Smooth muscle cell (in vitro differentiated cells): ENCODE measurements at regions not wholly inside any gene's neighbourhood (a gene's known extent, or its start where the extent isn't known, plus 50 kb on each side); places are given as distances from the start of the nearest gene placed in this dataset.

Experiments
- DNase-seq: peaks from one replicate; lab custom pipeline; 2025; ENCODE audit not compliant: unreplicated experiment; lab: John Stamatoyannopoulos, UW
- H2AFZ ChIP-seq: fragments of 200-600 bp; sonication (generic); 2 replicates; pipeline ENCODE4 v1.6.0; 2016; ENCODE audit warnings: antibody characterized with exemption, low read depth, mild to moderate bottlenecking
- H3F3A ChIP-seq: fragments of 200-600 bp; sonication (generic); 2 replicates; pipeline ENCODE4 v1.6.0; 2017; ENCODE audit warnings: antibody characterized with exemption, low read depth
- H3K27ac ChIP-seq: fragments of 200-600 bp; sonication (generic); 2 replicates; pipeline ENCODE4 v1.5.1; 2016; ENCODE audit warnings: low read depth, mild to moderate bottlenecking
- H3K27me3 ChIP-seq: fragments of 200-600 bp; sonication (generic); 2 replicates; pipeline ENCODE4 v1.6.1; 2016; ENCODE audit warnings: low read depth, mild to moderate bottlenecking
- H3K36me3 ChIP-seq: fragments of 200-600 bp; sonication (generic); 2 replicates; pipeline ENCODE4 v1.5.1; 2016; ENCODE audit warnings: low read depth
- H3K4me1 ChIP-seq: fragments of 200-600 bp; sonication (generic); 2 replicates; pipeline ENCODE4 v1.5.1; 2016; ENCODE audit warnings: low read depth
- H3K4me2 ChIP-seq: fragments of 200-600 bp; sonication (generic); 2 replicates; pipeline ENCODE4 v1.6.0; 2016; ENCODE audit warnings: mild to moderate bottlenecking
- H3K4me3 ChIP-seq: fragments of 200-600 bp; sonication (generic); 2 replicates; pipeline ENCODE4 v1.5.1; 2016; ENCODE audit warnings: mild to moderate bottlenecking
- H3K79me2 ChIP-seq: fragments of 200-600 bp; sonication (generic); 2 replicates; pipeline ENCODE4 v1.6.0; 2016; ENCODE audit warnings: low read depth, mild to moderate bottlenecking
- H3K9ac ChIP-seq: fragments of 200-600 bp; sonication (generic); 2 replicates; pipeline ENCODE4 v1.6.0; 2016; ENCODE audit warnings: low read depth
- H3K9me3 ChIP-seq: fragments of 200-600 bp; sonication (generic); replicated peaks from 2 replicates; pipeline ENCODE4 v1.5.1; 2016; ENCODE audit warnings: low read depth
- H4K20me1 ChIP-seq: fragments of 200-600 bp; sonication (generic); 2 replicates; pipeline ENCODE4 v1.6.0; 2016; ENCODE audit warnings: low read depth
- WGBS: methylation state at CpG from one replicate; pipeline ENCODE4 v1.1.7; 2016; ENCODE audit warnings: low lambda C conversion rate; 5-methylcytosine and 5-hydroxymethylcytosine counted together
- TF ChIP-seq, protein P1 (sequence below): fragments of 200-600 bp; sonication (generic); IDR thresholded peaks from 2 replicates; pipeline ENCODE4 v1.5.1; 2017; ENCODE audit warnings: borderline replicate concordance, mild to moderate bottlenecking, antibody characterized with exemption; ENCODE audit not compliant: insufficient read depth, poor library complexity, severe bottlenecking

DNA sequence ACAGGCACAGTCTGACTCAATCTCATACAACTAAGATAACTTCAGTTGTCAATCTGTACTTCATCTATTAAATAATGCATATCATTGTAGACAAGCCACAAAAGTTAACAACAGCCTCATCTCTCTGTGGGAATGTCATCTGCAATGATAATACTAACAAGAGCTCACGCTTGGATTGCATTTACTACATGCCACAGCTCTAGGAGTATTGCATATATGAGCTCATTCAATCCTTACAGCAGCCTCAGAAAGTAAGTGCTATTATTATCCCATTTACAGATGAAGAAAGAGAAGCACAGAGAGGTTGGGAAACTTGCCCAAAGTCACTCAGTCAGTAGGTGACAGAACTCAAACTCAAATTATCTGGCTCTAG, 105.7 kb upstream of the GUCA2B start:
- H2AFZ ChIP-seq = no peak overlapping the region
- H3K27ac ChIP-seq = no peak overlapping the region
- H3K9me3 ChIP-seq = no peaks in the 10 kb centered on the region
- no peaks in the 10 kb centered on the region for H3K4me1 ChIP-seq
- no peak overlapping the region for H3K4me3 ChIP-seq
- no peak overlapping the region for H3K9ac ChIP-seq
- no peak overlapping the region for H3K4me2 ChIP-seq
- H4K20me1 ChIP-seq = no peaks in the 10 kb centered on the region
- TF ChIP-seq, protein P1, sequence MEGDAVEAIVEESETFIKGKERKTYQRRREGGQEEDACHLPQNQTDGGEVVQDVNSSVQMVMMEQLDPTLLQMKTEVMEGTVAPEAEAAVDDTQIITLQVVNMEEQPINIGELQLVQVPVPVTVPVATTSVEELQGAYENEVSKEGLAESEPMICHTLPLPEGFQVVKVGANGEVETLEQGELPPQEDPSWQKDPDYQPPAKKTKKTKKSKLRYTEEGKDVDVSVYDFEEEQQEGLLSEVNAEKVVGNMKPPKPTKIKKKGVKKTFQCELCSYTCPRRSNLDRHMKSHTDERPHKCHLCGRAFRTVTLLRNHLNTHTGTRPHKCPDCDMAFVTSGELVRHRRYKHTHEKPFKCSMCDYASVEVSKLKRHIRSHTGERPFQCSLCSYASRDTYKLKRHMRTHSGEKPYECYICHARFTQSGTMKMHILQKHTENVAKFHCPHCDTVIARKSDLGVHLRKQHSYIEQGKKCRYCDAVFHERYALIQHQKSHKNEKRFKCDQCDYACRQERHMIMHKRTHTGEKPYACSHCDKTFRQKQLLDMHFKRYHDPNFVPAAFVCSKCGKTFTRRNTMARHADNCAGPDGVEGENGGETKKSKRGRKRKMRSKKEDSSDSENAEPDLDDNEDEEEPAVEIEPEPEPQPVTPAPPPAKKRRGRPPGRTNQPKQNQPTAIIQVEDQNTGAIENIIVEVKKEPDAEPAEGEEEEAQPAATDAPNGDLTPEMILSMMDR = no peak
- no peaks in the 10 kb centered on the region for H3F3A ChIP-seq
- peaks cover 31% of the 10 kb centered on the region for H3K27me3 ChIP-seq
- WGBS = 50% methylated on average over 1 of the region's 1 CpG
- H3K79me2 ChIP-seq = no peaks in the 10 kb centered on the region
- H3K36me3 ChIP-seq = no peaks in the 10 kb centered on the region
- no peak for DNase-seq

DNA sequence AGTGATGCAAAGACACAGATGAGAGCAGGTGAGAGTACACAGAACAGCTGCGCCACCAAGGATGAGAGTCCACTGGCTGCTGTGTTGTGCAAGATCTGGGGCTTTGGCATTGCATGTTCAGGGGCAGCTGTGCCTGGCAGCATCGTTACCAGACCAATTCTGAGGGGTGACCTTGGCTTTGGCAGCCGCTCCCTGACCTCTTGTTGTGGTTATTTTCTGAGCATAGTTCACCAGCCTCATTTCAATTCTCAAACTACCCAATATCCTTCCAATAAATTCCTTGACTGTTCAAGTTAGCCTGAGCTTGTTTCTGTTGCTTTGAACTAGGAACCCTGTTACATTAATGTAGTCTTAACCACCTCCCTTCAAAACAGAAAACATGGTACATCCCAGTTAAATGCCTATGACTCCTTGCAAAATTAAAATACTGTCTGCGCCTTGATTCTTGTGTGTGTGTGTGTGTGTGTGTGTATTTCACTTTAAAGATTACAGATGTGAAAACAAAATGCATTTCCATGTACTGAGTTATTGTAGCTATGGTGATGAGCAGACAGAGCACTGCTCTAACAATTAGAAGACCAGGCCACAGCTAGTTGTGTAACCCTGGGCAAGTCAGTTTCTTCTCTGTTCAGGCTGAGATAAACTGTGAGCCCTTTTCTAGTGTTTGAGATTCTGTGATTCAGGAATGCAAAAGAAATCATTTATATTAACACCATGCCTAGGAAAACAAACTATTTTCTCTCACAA, 106.3 kb upstream of the GUCA2B start:
- Histone ChIP-seq H3K27ac (no peak overlapping the region), H3K4me1 (no peaks in the 10 kb centered on the region), H3K27me3 (peaks cover 31% of the 10 kb centered on the region), H3K9ac (no peak overlapping the region), H3K4me3 (no peak overlapping the region), H3K4me2 (no peak overlapping the region), H3K79me2 (no peaks in the 10 kb centered on the region), H3K36me3 (no peaks in the 10 kb centered on the region), H3F3A (no peaks in the 10 kb centered on the region), H3K9me3 (no peaks in the 10 kb centered on the region), H4K20me1 (no peaks in the 10 kb centered on the region), H2AFZ (no peak overlapping the region)
- TF ChIP-seq, protein P1 = no peak
- WGBS = 86% methylated on average over 4 of the region's 4 CpGs
- no peak for DNase-seq

DNA sequence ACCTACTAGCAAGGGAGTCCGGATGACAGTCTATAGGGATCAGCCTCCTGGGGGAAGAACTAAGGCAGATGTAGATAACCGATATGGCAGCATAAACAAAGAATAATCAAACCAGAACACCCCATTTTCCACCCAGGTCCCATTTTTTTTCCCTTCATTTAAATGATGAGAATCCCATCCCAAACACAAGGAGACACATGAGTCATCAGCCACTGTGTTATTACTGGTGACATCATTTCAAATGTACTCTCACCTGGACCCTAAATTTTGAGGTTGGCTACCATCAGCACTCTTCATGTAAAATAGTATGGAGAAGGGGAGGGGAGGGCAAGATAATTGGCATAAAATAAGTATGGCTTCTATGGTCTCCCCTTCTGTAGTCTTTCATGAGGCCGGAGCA, 108.9 kb upstream of the GUCA2B start:
- Histone ChIP-seq H2AFZ (no peak overlapping the region), H3K27ac (no peak overlapping the region), H3K27me3 (peaks cover 14% of the 10 kb centered on the region), H3K9me3 (no peaks in the 10 kb centered on the region), H3K36me3 (no peaks in the 10 kb centered on the region), H3F3A (no peaks in the 10 kb centered on the region), H3K4me3 (no peak overlapping the region), H3K9ac (no peak overlapping the region), H4K20me1 (no peaks in the 10 kb centered on the region), H3K4me2 (no peak overlapping the region), H3K79me2 (no peaks in the 10 kb centered on the region), H3K4me1 (no peaks in the 10 kb centered on the region)
- DNase-seq = no peak
- TF ChIP-seq, protein P1 = no peak
- WGBS = 97% methylated on average over 3 of the region's 3 CpGs

DNA sequence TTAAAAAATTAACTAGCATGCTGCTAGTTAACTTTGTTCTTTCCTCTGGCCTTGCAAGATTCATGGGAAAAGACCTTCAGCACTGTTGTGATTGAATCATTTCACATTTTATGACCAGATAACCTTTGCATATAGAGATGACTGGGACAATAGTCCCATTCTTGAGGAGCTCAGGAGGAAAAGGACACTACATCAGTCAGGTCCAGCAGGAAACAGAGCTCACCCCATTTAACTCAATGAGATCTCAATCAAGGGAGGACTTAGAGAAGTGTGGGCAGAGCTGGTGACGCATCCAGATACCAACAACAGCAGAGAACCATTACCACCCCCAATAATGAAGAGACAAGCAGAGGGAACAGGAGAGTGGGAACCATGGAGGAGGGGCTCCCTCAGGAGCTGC, 109.4 kb upstream of the GUCA2B start:
- Histone ChIP-seq H3K36me3 (no peaks in the 10 kb centered on the region), H3K9ac (no peak overlapping the region), H3K4me2 (no peak overlapping the region), H3K4me1 (no peaks in the 10 kb centered on the region), H2AFZ (no peak overlapping the region), H3K79me2 (no peaks in the 10 kb centered on the region), H3K27me3 (peaks cover 9% of the 10 kb centered on the region), H3F3A (no peaks in the 10 kb centered on the region), H3K27ac (no peak overlapping the region), H4K20me1 (no peaks in the 10 kb centered on the region), H3K4me3 (no peak overlapping the region), H3K9me3 (no peaks in the 10 kb centered on the region)
- WGBS = 84% methylated on average over 1 of the region's 1 CpG
- TF ChIP-seq, protein P1 = no peak
- DNase-seq = no peak
